SK-N-MC (cell line): ENCODE measurements at regions not wholly inside any gene's neighbourhood (a gene's known extent, or its start where the extent isn't known, plus 50 kb on each side); places are given as distances from the start of the nearest gene placed in this dataset.

Source experiments
- DNase-seq: peaks from one replicate; pipeline ENCODE4 v3.0.0-alpha.2; 2011; ENCODE audit warnings: low read depth, low spot score
- H3K27ac ChIP-seq: fragments of 200-600 bp; sonication (generic); 2 replicates; pipeline ENCODE4 v1.5.1; 2016; ENCODE audit warnings: mixed run types
- H3K36me3 ChIP-seq: fragments of 200-600 bp; sonication (generic); 2 replicates; pipeline ENCODE4 v1.6.1; 2017; ENCODE audit warnings: antibody characterized with exemption, low read length, mixed read lengths; ENCODE audit not compliant: insufficient read depth
- H3K4me3 ChIP-seq: fragments of 200-600 bp; sonication (generic); 2 replicates; pipeline ENCODE4 v1.5.1; 2016
- H3K9ac ChIP-seq: fragments of 200-600 bp; sonication (generic); 2 replicates; pipeline ENCODE4 v1.8.0; 2017; ENCODE audit warnings: mixed run types, mixed read lengths; ENCODE audit not compliant: insufficient read length
- H3K9me3 ChIP-seq: fragments of 200-600 bp; sonication (generic); 2 replicates; pipeline ENCODE4 v1.6.1; 2017; ENCODE audit warnings: low read depth, mild to moderate bottlenecking, antibody characterized with exemption, low read length, moderate library complexity, mixed read lengths
- EZH2 ChIP-seq: fragments of 200-600 bp; sonication (generic); IDR thresholded peaks from one replicate; pipeline ENCODE4 v1.6.1; 2017; ENCODE audit warnings: antibody characterized with exemption
- FOXP2 ChIP-seq: optimal IDR thresholded peaks from 2 replicates; pipeline ENCODE3; 2011; ENCODE audit warnings: mild to moderate bottlenecking, moderate library complexity; ENCODE audit not compliant: insufficient read depth; ENCODE audit errors: extremely low read length, control extremely low read depth
- POLR2AphosphoS5 ChIP-seq: IDR thresholded peaks from 2 replicates; pipeline ENCODE4 v1.6.1; 2012; ENCODE audit warnings: mild to moderate bottlenecking, low read depth, low read length, borderline replicate concordance

GRCh38 chr3:173191611-173192010 lies 50.6 kb upstream of the SPATA16 start:
- Histone ChIP-seq H3K9me3 (no peaks in the 10 kb centered on the region; the same call in 1 of the 2 replicates), H3K36me3 (no peaks in the 10 kb centered on the region), H3K4me3 (no peak overlapping the region), H3K27ac (no peak overlapping the region), H3K9ac (no peak overlapping the region)
- no peak for TF ChIP-seq EZH2
- no peak for TF ChIP-seq FOXP2
- TF ChIP-seq POLR2AphosphoS5: no peak
- no peak for DNase-seq
